HL-60 (cell line): ENCODE measurements at regions not wholly inside any gene's neighbourhood (a gene's known extent, or its start where the extent isn't known, plus 50 kb on each side); places are given as distances from the start of the nearest gene placed in this dataset.

Experiments used
- DNase-seq, 2 experiments: peaks; one replicate each; pipeline ENCODE4 v3.0.0-alpha.2; 2010 to 2020; ENCODE audit warnings: low read depth in 1 of 2, low spot score in 1 of 2
- H3K27ac ChIP-seq: fragments of 250-450 bp; sonication (Bioruptor Pico); replicated peaks from 2 replicates; pipeline ENCODE4 v1.5.1; 2020; ENCODE audit warnings: mild to moderate bottlenecking, moderate library complexity
- H3K27me3 ChIP-seq: fragments of 250-450 bp; sonication (Bioruptor Pico); 2 replicates; pipeline ENCODE4 v1.5.1; 2021; ENCODE audit warnings: mild to moderate bottlenecking, moderate library complexity; ENCODE audit not compliant: insufficient read depth, poor library complexity, severe bottlenecking
- H3K4me3 ChIP-seq: replicated peaks from 2 replicates; pipeline ENCODE4 v1.5.1; 2011; ENCODE audit warnings: mild to moderate bottlenecking, control low read depth, low read length; ENCODE audit not compliant: insufficient read depth
- CTCF ChIP-seq: IDR thresholded peaks from one replicate; pipeline ENCODE4 v1.5.1; 2011; ENCODE audit warnings: low read length, control low read depth, inconsistent platforms; ENCODE audit not compliant: insufficient read depth
- GABPA ChIP-seq: IDR thresholded peaks from 2 replicates; pipeline ENCODE4 v1.6.1; 2012; ENCODE audit warnings: low read depth
- POLR2AphosphoS5 ChIP-seq: IDR thresholded peaks from 2 replicates; pipeline ENCODE4 v1.6.1; 2012; ENCODE audit warnings: low read depth
- REST ChIP-seq: IDR thresholded peaks from 2 replicates; pipeline ENCODE4 v1.6.1; 2012; ENCODE audit warnings: low read depth; ENCODE audit not compliant: insufficient replicate concordance
- SPI1 ChIP-seq: IDR thresholded peaks from 2 replicates; pipeline ENCODE4 v1.6.1; 2012; ENCODE audit warnings: low read depth, mild to moderate bottlenecking, borderline replicate concordance

DNA sequence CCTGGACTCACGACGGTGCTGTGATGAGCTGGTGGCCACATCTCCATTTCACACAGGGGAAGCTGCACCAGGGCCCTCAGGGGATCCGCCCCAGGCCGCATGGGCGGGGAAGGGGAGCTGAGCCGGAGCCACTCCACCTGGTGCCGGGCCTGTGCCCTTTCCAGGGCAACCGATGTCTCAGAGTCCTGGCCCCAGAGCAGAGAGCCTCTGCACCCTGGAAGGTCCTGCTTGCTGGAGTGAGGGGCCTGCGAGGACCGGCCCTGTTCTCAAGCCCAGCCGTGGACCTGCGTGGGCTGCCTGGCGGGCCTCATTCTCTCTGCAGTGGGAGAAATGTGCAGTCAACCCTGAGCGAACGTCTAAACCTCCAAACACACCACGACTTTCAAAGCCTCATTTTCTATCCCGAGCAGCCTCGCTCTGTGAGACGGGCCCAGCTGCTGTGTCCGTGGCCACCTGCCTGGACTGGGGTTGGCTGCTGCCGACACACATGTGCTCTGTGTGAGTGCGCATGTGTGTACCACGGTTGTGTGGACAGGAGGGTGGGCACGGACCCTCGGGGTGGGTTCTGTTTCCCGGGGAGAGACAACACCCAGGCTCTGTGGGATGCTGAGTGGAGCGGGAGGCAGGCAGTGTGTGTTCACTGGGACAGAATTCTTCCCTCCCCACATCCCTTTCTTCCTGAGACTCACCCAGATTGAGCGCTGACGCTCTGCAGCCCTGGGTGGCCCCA is 163.5 kb downstream of the KIF26A start:
- no peak for DNase-seq
- no peak overlapping the region for H3K4me3 ChIP-seq
- no peaks in the 10 kb centered on the region for H3K27me3 ChIP-seq
- TF ChIP-seq SPI1 = no peak
- no peak for TF ChIP-seq GABPA
- no peak for TF ChIP-seq CTCF
- TF ChIP-seq REST = no peak
- TF ChIP-seq POLR2AphosphoS5 = no peak
- no peak overlapping the region for H3K27ac ChIP-seq

DNA sequence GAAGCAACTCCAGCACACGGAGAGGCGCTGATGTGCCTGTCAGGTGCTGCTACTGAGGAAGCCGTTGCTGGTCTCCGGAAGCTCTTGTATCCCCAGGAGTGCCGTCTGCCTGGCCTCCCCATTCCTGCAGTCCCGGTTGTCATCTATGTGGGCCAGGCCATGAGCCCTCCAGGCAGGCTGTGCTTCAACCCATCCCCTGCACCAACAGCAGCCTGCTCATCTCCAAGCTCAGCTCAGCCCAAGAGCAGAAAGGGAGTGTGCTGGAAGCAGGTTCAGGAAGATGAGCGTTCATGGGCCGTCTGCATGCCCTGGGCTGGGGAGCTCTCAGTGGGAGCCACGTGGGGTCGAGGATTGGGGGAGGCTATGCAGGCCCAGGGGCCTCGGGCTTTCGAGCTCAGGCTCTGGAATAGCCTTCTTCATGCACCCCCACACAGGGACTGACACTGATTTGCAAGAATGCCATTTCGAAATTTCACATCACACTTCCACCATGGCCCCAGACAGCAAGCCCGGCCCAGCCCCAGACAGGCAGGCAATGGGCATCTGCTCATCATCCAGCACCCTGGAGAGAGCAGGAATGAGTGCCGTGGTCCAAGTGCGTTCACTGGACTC is 164.5 kb downstream of the KIF26A start:
- TF ChIP-seq POLR2AphosphoS5 (no peak), SPI1 (no peak), CTCF (no peak), REST (no peak), GABPA (no peak)
- H3K27ac ChIP-seq = no peak overlapping the region
- H3K27me3 ChIP-seq = no peaks in the 10 kb centered on the region
- no peak overlapping the region for H3K4me3 ChIP-seq
- DNase-seq = no peak

- H3K27me3 ChIP-seq = no peaks in the 10 kb centered on the region
- H3K4me3 ChIP-seq = no peak overlapping the region
- TF ChIP-seq CTCF (no peak), SPI1 (no peak), POLR2AphosphoS5 (no peak), REST (no peak), GABPA (no peak)
- no peak overlapping the region for H3K27ac ChIP-seq
- DNase-seq = no peak
These were observed 165.5 kb downstream of the KIF26A start for GRCh38 chr14:104303705-104304425.
